Glutamatergic neuron (in vitro differentiated cells): ENCODE measurements at regions not wholly inside any gene's neighbourhood (a gene's known extent, or its start where the extent isn't known, plus 50 kb on each side); places are given as distances from the start of the nearest gene placed in this dataset.

Source experiments
- DNase-seq: peaks from one replicate; pipeline ENCODE4 v3.0.0; 2022
- H3K27ac Mint-ChIP-seq: one replicate; pipeline ENCODE4 v1.8.0; 2020; ENCODE audit warnings: mild to moderate bottlenecking, mixed read lengths, inconsistent platforms; ENCODE audit not compliant: unreplicated experiment
- H3K27me3 Mint-ChIP-seq: one replicate; pipeline ENCODE4 v1.8.0; 2020; ENCODE audit warnings: mild to moderate bottlenecking, moderate library complexity, mixed read lengths, inconsistent platforms; ENCODE audit not compliant: unreplicated experiment
- H3K36me3 Mint-ChIP-seq: one replicate; pipeline ENCODE4 v1.8.0; 2020; ENCODE audit warnings: mild to moderate bottlenecking, mixed read lengths, inconsistent platforms; ENCODE audit not compliant: unreplicated experiment
- H3K4me1 Mint-ChIP-seq: one replicate; pipeline ENCODE4 v1.8.0; 2020; ENCODE audit warnings: mild to moderate bottlenecking, low read depth, mixed read lengths, inconsistent platforms; ENCODE audit not compliant: unreplicated experiment
- H3K4me3 Mint-ChIP-seq: one replicate; pipeline ENCODE4 v1.8.0; 2020; ENCODE audit warnings: mild to moderate bottlenecking, mixed read lengths, inconsistent platforms; ENCODE audit not compliant: unreplicated experiment
- H3K9me3 Mint-ChIP-seq: one replicate; pipeline ENCODE4 v1.8.0; 2020; ENCODE audit warnings: mild to moderate bottlenecking, moderate library complexity, mixed read lengths, inconsistent platforms; ENCODE audit not compliant: unreplicated experiment
- TF ChIP-seq, protein P1 (sequence below): fragments of 200-600 bp; sonication (generic); IDR thresholded peaks from one replicate; pipeline ENCODE4 v1.5.0; 2021; ENCODE audit not compliant: partially characterized antibody, unreplicated experiment

DNA sequence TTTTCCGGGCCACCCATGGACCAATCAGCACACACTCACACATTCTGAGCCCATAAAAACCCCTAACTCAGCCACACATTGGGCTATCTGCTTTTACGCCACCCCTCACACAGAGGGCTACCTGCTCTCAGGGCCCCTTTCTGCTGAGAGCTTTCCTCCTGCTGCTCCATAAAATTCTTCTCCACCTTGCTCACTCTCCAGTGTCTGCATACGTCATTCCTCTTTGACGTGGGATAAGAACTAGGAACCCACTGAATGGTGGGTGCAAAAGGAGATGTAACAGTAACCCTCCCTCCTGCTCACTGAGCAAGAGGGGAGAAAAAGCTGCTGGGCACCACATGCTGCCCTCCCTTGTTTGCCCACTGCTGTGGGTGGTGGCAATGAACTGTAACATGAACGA is 596.7 kb upstream of the TMEM132C start:
- H3K27ac Mint-ChIP-seq = no peak overlapping the region
- H3K9me3 Mint-ChIP-seq = peaks cover 6% of the 10 kb centered on the region
- no peaks in the 10 kb centered on the region for H3K36me3 Mint-ChIP-seq
- H3K4me1 Mint-ChIP-seq = no peaks in the 10 kb centered on the region
- DNase-seq = no peak
- no peak overlapping the region for H3K4me3 Mint-ChIP-seq
- H3K27me3 Mint-ChIP-seq = peaks cover 3% of the 10 kb centered on the region
- TF ChIP-seq, protein P1, sequence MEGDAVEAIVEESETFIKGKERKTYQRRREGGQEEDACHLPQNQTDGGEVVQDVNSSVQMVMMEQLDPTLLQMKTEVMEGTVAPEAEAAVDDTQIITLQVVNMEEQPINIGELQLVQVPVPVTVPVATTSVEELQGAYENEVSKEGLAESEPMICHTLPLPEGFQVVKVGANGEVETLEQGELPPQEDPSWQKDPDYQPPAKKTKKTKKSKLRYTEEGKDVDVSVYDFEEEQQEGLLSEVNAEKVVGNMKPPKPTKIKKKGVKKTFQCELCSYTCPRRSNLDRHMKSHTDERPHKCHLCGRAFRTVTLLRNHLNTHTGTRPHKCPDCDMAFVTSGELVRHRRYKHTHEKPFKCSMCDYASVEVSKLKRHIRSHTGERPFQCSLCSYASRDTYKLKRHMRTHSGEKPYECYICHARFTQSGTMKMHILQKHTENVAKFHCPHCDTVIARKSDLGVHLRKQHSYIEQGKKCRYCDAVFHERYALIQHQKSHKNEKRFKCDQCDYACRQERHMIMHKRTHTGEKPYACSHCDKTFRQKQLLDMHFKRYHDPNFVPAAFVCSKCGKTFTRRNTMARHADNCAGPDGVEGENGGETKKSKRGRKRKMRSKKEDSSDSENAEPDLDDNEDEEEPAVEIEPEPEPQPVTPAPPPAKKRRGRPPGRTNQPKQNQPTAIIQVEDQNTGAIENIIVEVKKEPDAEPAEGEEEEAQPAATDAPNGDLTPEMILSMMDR = no peak

GRCh38 chr12:127670796-127671195 is 596.2 kb upstream of the TMEM132C start:
- DNase-seq = no peak
- Mint-ChIP-seq H3K4me3 (no peak overlapping the region), H3K9me3 (peaks cover 4% of the 10 kb centered on the region), H3K27me3 (peaks cover 2% of the 10 kb centered on the region), H3K4me1 (no peaks in the 10 kb centered on the region), H3K36me3 (no peaks in the 10 kb centered on the region), H3K27ac (no peak overlapping the region)
- TF ChIP-seq, protein P1 = no peak

DNA sequence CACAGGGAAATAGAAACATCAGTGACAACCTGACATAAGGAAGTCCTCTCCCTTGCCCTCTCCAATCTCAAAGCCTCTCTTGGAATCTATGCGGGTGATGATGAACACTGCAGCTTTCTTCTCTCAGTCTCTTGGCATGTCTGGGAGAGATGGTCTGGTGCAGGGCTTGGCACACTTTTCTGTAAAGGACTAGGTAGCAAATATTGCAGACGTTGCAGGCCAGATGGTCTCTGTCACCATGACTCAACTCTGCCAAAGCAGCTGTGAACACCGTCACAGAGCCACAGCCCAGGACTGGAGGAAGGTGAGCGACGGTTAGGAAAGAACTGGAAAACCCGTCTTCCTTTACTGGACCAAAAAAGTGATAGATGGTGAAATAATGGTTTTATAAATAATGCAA is 591.0 kb upstream of the TMEM132C start:
- peaks cover 3% of the 10 kb centered on the region for H3K27me3 Mint-ChIP-seq
- TF ChIP-seq, protein P1 = no peak
- peaks cover 4% of the 10 kb centered on the region for H3K36me3 Mint-ChIP-seq
- H3K4me3 Mint-ChIP-seq = no peak overlapping the region
- DNase-seq = no peak
- H3K9me3 Mint-ChIP-seq = peaks cover 1% of the 10 kb centered on the region
- no peak overlapping the region for H3K27ac Mint-ChIP-seq
- H3K4me1 Mint-ChIP-seq = no peaks in the 10 kb centered on the region

GRCh38 chr12:127677537-127678131 is 589.3 kb upstream of the TMEM132C start:
- Mint-ChIP-seq H3K4me1 (no peaks in the 10 kb centered on the region), H3K9me3 (peaks cover 1% of the 10 kb centered on the region), H3K27me3 (peaks cover 3% of the 10 kb centered on the region), H3K4me3 (no peak overlapping the region), H3K36me3 (peaks cover 4% of the 10 kb centered on the region), H3K27ac (no peak overlapping the region)
- DNase-seq = peak; percentile 83
- TF ChIP-seq, protein P1 = peak; percentile 81

GRCh38 chr12:127678945-127679344 is 588.0 kb upstream of the TMEM132C start:
- Mint-ChIP-seq H3K36me3 (peaks cover 4% of the 10 kb centered on the region), H3K9me3 (peaks cover 1% of the 10 kb centered on the region), H3K4me3 (no peak overlapping the region), H3K4me1 (no peaks in the 10 kb centered on the region), H3K27me3 (peaks cover 3% of the 10 kb centered on the region), H3K27ac (no peak overlapping the region)
- TF ChIP-seq, protein P1 = no peak
- no peak for DNase-seq
